CD14-positive monocyte (primary cell): ENCODE measurements at regions not wholly inside any gene's neighbourhood (a gene's known extent, or its start where the extent isn't known, plus 50 kb on each side); places are given as distances from the start of the nearest gene placed in this dataset.

Experiments used
- DNase-seq, 3 donors: peaks; one replicate each; pipeline ENCODE4 v3.0.0-alpha.2; 2011 to 2022
- H2AFZ ChIP-seq: 2 replicates; pipeline ENCODE4 v1.6.0; 2012; ENCODE audit warnings: mild to moderate bottlenecking, low read depth, low read length, inconsistent platforms; ENCODE audit not compliant: insufficient read depth, poor library complexity, severe bottlenecking
- H3K27ac ChIP-seq, 2 donors: 1 replicate in 1 of 2; 2 replicates in 1 of 2; pipeline ENCODE4 v1.5.1; 2012 to 2013; ENCODE audit warnings: low read length in 2 of 2, control low read depth in 1 of 2, inconsistent platforms in 1 of 2, low read depth in 1 of 2, mild to moderate bottlenecking in 1 of 2
- H3K27me3 ChIP-seq, 2 donors: one replicate each; pipeline versions ENCODE4 v1.6.0 to v1.6.1; 2011 to 2013; ENCODE audit warnings: low read length in 2 of 2; ENCODE audit not compliant: control insufficient read depth in 2 of 2, insufficient read depth in 2 of 2
- H3K36me3 ChIP-seq, 2 donors: replicated peaks in 1 of 2; 1 replicate in 1 of 2; 2 replicates in 1 of 2; pipeline versions ENCODE4 v1.5.1 to v1.6.1; 2012 to 2013; ENCODE audit warnings: low read length in 2 of 2, control low read depth in 1 of 2, inconsistent platforms in 1 of 2, mild to moderate bottlenecking in 1 of 2; ENCODE audit not compliant: insufficient read depth in 2 of 2, control insufficient read depth in 1 of 2
- H3K4me1 ChIP-seq, 2 donors: 1 replicate in 1 of 2; 2 replicates in 1 of 2; pipeline versions ENCODE4 v1.5.1 to v1.6.1; 2012 to 2013; ENCODE audit warnings: low read length in 2 of 2, control low read depth in 1 of 2, inconsistent platforms in 1 of 2, mild to moderate bottlenecking in 1 of 2, moderate library complexity in 1 of 2; ENCODE audit not compliant: insufficient read depth in 2 of 2, control insufficient read depth in 1 of 2
- H3K4me2 ChIP-seq: replicated peaks from 2 replicates; pipeline ENCODE3; 2012; ENCODE audit warnings: low read length, moderate library complexity, mild to moderate bottlenecking; ENCODE audit not compliant: poor library complexity, severe bottlenecking; ENCODE audit errors: extremely low read depth
- H3K4me3 ChIP-seq, 3 experiments: fragments of 200-600 bp in 1 of 3; sonication (generic) in 1 of 3; replicated peaks in 1 of 3; 1 replicate in 2 of 3; 2 replicates in 1 of 3; pipeline ENCODE4 v1.5.1; 2011 to 2013; ENCODE audit warnings: low read length in 3 of 3, mild to moderate bottlenecking in 3 of 3, control low read depth in 2 of 3, low read depth in 2 of 3, inconsistent platforms in 1 of 3, moderate library complexity in 1 of 3
- H3K79me2 ChIP-seq: 2 replicates; pipeline ENCODE4 v1.6.0; 2012; ENCODE audit warnings: mild to moderate bottlenecking, control low read depth, inconsistent platforms, low read length, moderate library complexity; ENCODE audit not compliant: insufficient read depth
- H3K9ac ChIP-seq: 2 replicates; pipeline ENCODE4 v1.6.0; 2017; ENCODE audit warnings: low read length, mild to moderate bottlenecking; ENCODE audit not compliant: insufficient read depth, poor library complexity, severe bottlenecking
- H3K9me3 ChIP-seq, 2 donors: replicated peaks in 1 of 2; 1 replicate in 1 of 2; 2 replicates in 1 of 2; pipeline versions ENCODE4 v1.5.1 to v1.6.1; 2012 to 2013; ENCODE audit warnings: low read length in 2 of 2, control low read depth in 1 of 2; ENCODE audit not compliant: control insufficient read depth in 1 of 2, insufficient read depth in 1 of 2
- H4K20me1 ChIP-seq: 2 replicates; pipeline ENCODE4 v1.6.0; 2012; ENCODE audit warnings: mild to moderate bottlenecking, low read length, control low read depth, moderate library complexity; ENCODE audit not compliant: insufficient read depth
- H3K27ac Mint-ChIP-seq, 7 donors: one replicate each; pipeline ENCODE4 v1.8.0; 2020; ENCODE audit warnings: mild to moderate bottlenecking in 7 of 7, mixed read lengths in 7 of 7, moderate library complexity in 6 of 7, inconsistent platforms in 2 of 7
- H3K27me3 Mint-ChIP-seq, 3 donors: one replicate each; pipeline ENCODE4 v1.8.0; 2021 to 2022; ENCODE audit warnings: low read depth in 3 of 3, mild to moderate bottlenecking in 3 of 3, mixed read lengths in 3 of 3, moderate library complexity in 3 of 3, inconsistent platforms in 1 of 3
- H3K36me3 Mint-ChIP-seq, 2 donors: one replicate each; pipeline ENCODE4 v1.8.0; 2020; ENCODE audit warnings: mixed read lengths in 2 of 2, inconsistent platforms in 1 of 2, mild to moderate bottlenecking in 1 of 2
- H3K4me1 Mint-ChIP-seq: one replicate; pipeline ENCODE4 v1.8.0; 2020; ENCODE audit warnings: mild to moderate bottlenecking, mixed read lengths
- H3K4me3 Mint-ChIP-seq, 2 donors: one replicate each; pipeline ENCODE4 v1.8.0; 2020; ENCODE audit warnings: mild to moderate bottlenecking in 2 of 2, mixed read lengths in 2 of 2, moderate library complexity in 1 of 2
- H3K9me3 Mint-ChIP-seq, 7 donors: one replicate each; pipeline ENCODE4 v1.8.0; 2020 to 2022; ENCODE audit warnings: mixed read lengths in 7 of 7, mild to moderate bottlenecking in 6 of 7, moderate library complexity in 6 of 7, inconsistent platforms in 2 of 7
- WGBS: methylation state at CpG from one replicate; pipeline ENCODE4 v1.1.5; 2013; ENCODE audit warnings: missing lambda C conversion rate; ENCODE audit not compliant: insufficient coverage; 5-methylcytosine and 5-hydroxymethylcytosine counted together
- intact Hi-C, 2 donors: fragments of 100-400 bp; cut with micrococcal nuclease; formaldehyde crosslinking; loops; one replicate each; pipeline versions ENCODE4 v1.15.0 to v1.15.1; 2023
- TF ChIP-seq, protein P1 (sequence below): fragments of 200-600 bp; IDR thresholded peaks from one replicate; pipeline ENCODE4 v1.8.0; 2022; ENCODE audit warnings: antibody characterized with exemption, mild to moderate bottlenecking

GRCh38 chr3:17954801-17955200 lies 212.4 kb upstream of the TBC1D5 start:
- no CpG with 5 or more reads among the region's 1 CpG for WGBS
- no peaks in the 10 kb centered on the region for H3K27me3 ChIP-seq

GRCh38 chr3:17951241-17951640 lies 208.8 kb upstream of the TBC1D5 start:
- Mint-ChIP-seq H3K27ac (no peak overlapping the region), H3K27me3 (no peaks in the 10 kb centered on the region), H3K36me3 (no peaks in the 10 kb centered on the region), H3K4me1 (peaks cover 12% of the 10 kb centered on the region), H3K4me3 (no peak overlapping the region), H3K9me3 (peaks cover 22 to 33% (median 28%) of the 10 kb centered on the region in 7 donors)
- H3K4me2 ChIP-seq = no peak overlapping the region
- no peaks in the 10 kb centered on the region for H3K36me3 ChIP-seq
- intact Hi-C loops = no loop called here
- H3K79me2 ChIP-seq = no peaks in the 10 kb centered on the region
- H4K20me1 ChIP-seq = no peaks in the 10 kb centered on the region
- DNase-seq = no peak
- H2AFZ ChIP-seq = no peak overlapping the region
- TF ChIP-seq, protein P1, sequence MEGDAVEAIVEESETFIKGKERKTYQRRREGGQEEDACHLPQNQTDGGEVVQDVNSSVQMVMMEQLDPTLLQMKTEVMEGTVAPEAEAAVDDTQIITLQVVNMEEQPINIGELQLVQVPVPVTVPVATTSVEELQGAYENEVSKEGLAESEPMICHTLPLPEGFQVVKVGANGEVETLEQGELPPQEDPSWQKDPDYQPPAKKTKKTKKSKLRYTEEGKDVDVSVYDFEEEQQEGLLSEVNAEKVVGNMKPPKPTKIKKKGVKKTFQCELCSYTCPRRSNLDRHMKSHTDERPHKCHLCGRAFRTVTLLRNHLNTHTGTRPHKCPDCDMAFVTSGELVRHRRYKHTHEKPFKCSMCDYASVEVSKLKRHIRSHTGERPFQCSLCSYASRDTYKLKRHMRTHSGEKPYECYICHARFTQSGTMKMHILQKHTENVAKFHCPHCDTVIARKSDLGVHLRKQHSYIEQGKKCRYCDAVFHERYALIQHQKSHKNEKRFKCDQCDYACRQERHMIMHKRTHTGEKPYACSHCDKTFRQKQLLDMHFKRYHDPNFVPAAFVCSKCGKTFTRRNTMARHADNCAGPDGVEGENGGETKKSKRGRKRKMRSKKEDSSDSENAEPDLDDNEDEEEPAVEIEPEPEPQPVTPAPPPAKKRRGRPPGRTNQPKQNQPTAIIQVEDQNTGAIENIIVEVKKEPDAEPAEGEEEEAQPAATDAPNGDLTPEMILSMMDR = no peak
- peaks cover 15 to 22% of the 10 kb centered on the region in 2 donors for H3K9me3 ChIP-seq
- no peak overlapping the region for H3K4me3 ChIP-seq
- WGBS = 100% methylated on average over 2 of the region's 2 CpGs
- no peaks in the 10 kb centered on the region for H3K27me3 ChIP-seq
- peaks cover 0 to 10% of the 10 kb centered on the region in 2 donors for H3K4me1 ChIP-seq
- H3K9ac ChIP-seq = no peak overlapping the region
- no peak overlapping the region for H3K27ac ChIP-seq

More at GRCh38 chr3:17954801-17955200, 212.4 kb upstream of the TBC1D5 start:
- H3K4me2 ChIP-seq = no peak overlapping the region
- TF ChIP-seq, protein P1 = no peak
- no peak overlapping the region for H3K27ac ChIP-seq
- H3K4me3 ChIP-seq = no peak overlapping the region
- H4K20me1 ChIP-seq = no peaks in the 10 kb centered on the region
- Mint-ChIP-seq H3K27me3 (no peaks in the 10 kb centered on the region), H3K27ac (no peak overlapping the region), H3K9me3 (peaks cover 22 to 30% (median 26%) of the 10 kb centered on the region in 7 donors), H3K4me3 (no peak overlapping the region), H3K36me3 (no peaks in the 10 kb centered on the region), H3K4me1 (no peaks in the 10 kb centered on the region)
- H3K36me3 ChIP-seq = no peaks in the 10 kb centered on the region
- H3K4me1 ChIP-seq = no peaks in the 10 kb centered on the region
- no peaks in the 10 kb centered on the region for H3K79me2 ChIP-seq
- peaks cover 15 to 22% of the 10 kb centered on the region in 2 donors for H3K9me3 ChIP-seq
- DNase-seq = no peak
- intact Hi-C loops = no loop called here
- no peak overlapping the region for H2AFZ ChIP-seq
- no peak overlapping the region for H3K9ac ChIP-seq
